Stimulated activated CD4-positive, alpha-beta T cell treated with anti-CD3 and anti-CD28 coated beads, Interleukin-15, amount 100 ng/mL, for 24 hours (primary cell): ENCODE measurements at regions not wholly inside any gene's neighbourhood (a gene's known extent, or its start where the extent isn't known, plus 50 kb on each side); places are given as distances from the start of the nearest gene placed in this dataset.
A peak's percentile ranks its signal among the peaks of the same experiment; 100 is the strongest.

ENCODE experiments used
- DNase-seq: peaks from one replicate; pipeline ENCODE4 v3.0.0-alpha.2; 2020

GRCh38 chr3:160132226-160132625 lies 93.0 kb upstream of the C3orf80 start:
- no peak for DNase-seq

- DNase-seq: no peak
Measured at GRCh38 chr3:160133757-160134156, 91.5 kb upstream of the C3orf80 start.

GRCh38 chr3:160134454-160134853 lies 90.8 kb upstream of the C3orf80 start:
- DNase-seq: no peak

GRCh38 chr3:160134964-160135363 lies 90.3 kb upstream of the C3orf80 start:
- no peak for DNase-seq

- DNase-seq: no peak
Measured at GRCh38 chr3:160135851-160136250, 89.4 kb upstream of the C3orf80 start.

GRCh38 chr3:160136421-160136820 lies 88.8 kb upstream of the C3orf80 start:
- DNase-seq: no peak

GRCh38 chr3:160139291-160139690 lies 85.9 kb upstream of the C3orf80 start:
- DNase-seq: no peak

GRCh38 chr3:160140756-160141155 lies 84.5 kb upstream of the C3orf80 start:
- DNase-seq: peak; percentile 29

- DNase-seq: no peak
Measured at GRCh38 chr3:160141485-160142185, 83.6 kb upstream of the C3orf80 start.

GRCh38 chr3:160143482-160143881 lies 81.7 kb upstream of the C3orf80 start:
- DNase-seq: no peak

GRCh38 chr3:160150066-160150465 lies 75.2 kb upstream of the C3orf80 start:
- no peak for DNase-seq

- DNase-seq: no peak
Measured at GRCh38 chr3:160150525-160150924, 74.7 kb upstream of the C3orf80 start.

GRCh38 chr3:160152638-160153037 lies 72.6 kb upstream of the C3orf80 start:
- no peak for DNase-seq

GRCh38 chr3:160154033-160154432 lies 71.2 kb upstream of the C3orf80 start:
- no peak for DNase-seq

- no peak for DNase-seq
Measured at GRCh38 chr3:160154596-160154995, 70.6 kb upstream of the C3orf80 start.

GRCh38 chr3:160157321-160157720 lies 67.9 kb upstream of the C3orf80 start:
- DNase-seq: no peak

- DNase-seq: no peak
Measured at GRCh38 chr3:160159341-160159740, 65.9 kb upstream of the C3orf80 start.

- DNase-seq: no peak
Measured at GRCh38 chr3:160159806-160160205, 65.4 kb upstream of the C3orf80 start.

- no peak for DNase-seq
Measured at GRCh38 chr3:160161921-160162320, 63.3 kb upstream of the C3orf80 start.

- no peak for DNase-seq
Measured at GRCh38 chr3:160162440-160162839, 62.8 kb upstream of the C3orf80 start.

GRCh38 chr3:160163229-160163878 lies 61.9 kb upstream of the C3orf80 start:
- no peak for DNase-seq

- no peak for DNase-seq
Measured at GRCh38 chr3:160168246-160168645, 57.0 kb upstream of the C3orf80 start.

- DNase-seq: no peak
Measured at GRCh38 chr3:160169139-160169976, 55.9 kb upstream of the C3orf80 start.
